Suprapubic skin (tissue), 4 donors: ENCODE measurements at regions not wholly inside any gene's neighbourhood (a gene's known extent, or its start where the extent isn't known, plus 50 kb on each side); places are given as distances from the start of the nearest gene placed in this dataset.
A peak's percentile ranks its signal among the peaks of the same experiment; 100 is the strongest.

Experiments
- DNase-seq, 2 donors: peaks; one replicate each; pipeline ENCODE4 v3.0.0-alpha.2; 2019; ENCODE audit warnings: low spot score in 2 of 2
- H3K27ac ChIP-seq: fragments of 200-600 bp; sonication (generic); one replicate; pipeline ENCODE4 v1.5.1; 2019
- H3K27me3 ChIP-seq: fragments of 200-600 bp; sonication (generic); one replicate; pipeline ENCODE4 v1.5.1; 2019
- H3K36me3 ChIP-seq: fragments of 200-600 bp; sonication (generic); one replicate; pipeline ENCODE4 v1.5.1; 2019
- H3K4me1 ChIP-seq: fragments of 200-600 bp; sonication (generic); one replicate; pipeline ENCODE4 v1.5.1; 2019
- H3K4me3 ChIP-seq: fragments of 200-600 bp; sonication (generic); one replicate; pipeline ENCODE4 v1.5.1; 2019; ENCODE audit warnings: mild to moderate bottlenecking
- H3K9me3 ChIP-seq: fragments of 200-600 bp; sonication (generic); one replicate; pipeline ENCODE4 v1.5.1; 2019
- CTCF ChIP-seq, 2 donors: fragments of 200-600 bp in 1 of 2; fragments of 450-650 bp in 1 of 2; sonication (generic) in 1 of 2; IDR thresholded peaks; one replicate each; pipeline ENCODE4 v1.5.1; 2016 to 2019; ENCODE audit warnings: antibody characterized with exemption in 2 of 2, mild to moderate bottlenecking in 1 of 2, moderate library complexity in 1 of 2
- EP300 ChIP-seq: sonication (generic); formaldehyde crosslinking; IDR thresholded peaks from one replicate; pipeline ENCODE4 v1.6.1; 2017; ENCODE audit warnings: antibody characterized with exemption
- POLR2A ChIP-seq, 2 donors: fragments of 450-650 bp; IDR thresholded peaks; one replicate each; pipeline ENCODE4 v1.6.1; 2017; ENCODE audit warnings: antibody characterized with exemption in 2 of 2, mild to moderate bottlenecking in 2 of 2, moderate library complexity in 2 of 2
- POLR2AphosphoS5 ChIP-seq, 3 donors: sonication (generic); formaldehyde crosslinking; IDR thresholded peaks; one replicate each; pipeline ENCODE4 v1.6.1; 2017; ENCODE audit warnings: antibody characterized with exemption in 3 of 3
- WGBS: methylation state at CpG from one replicate; pipeline ENCODE4 v1.1.5; 2018; 5-methylcytosine and 5-hydroxymethylcytosine counted together

DNA sequence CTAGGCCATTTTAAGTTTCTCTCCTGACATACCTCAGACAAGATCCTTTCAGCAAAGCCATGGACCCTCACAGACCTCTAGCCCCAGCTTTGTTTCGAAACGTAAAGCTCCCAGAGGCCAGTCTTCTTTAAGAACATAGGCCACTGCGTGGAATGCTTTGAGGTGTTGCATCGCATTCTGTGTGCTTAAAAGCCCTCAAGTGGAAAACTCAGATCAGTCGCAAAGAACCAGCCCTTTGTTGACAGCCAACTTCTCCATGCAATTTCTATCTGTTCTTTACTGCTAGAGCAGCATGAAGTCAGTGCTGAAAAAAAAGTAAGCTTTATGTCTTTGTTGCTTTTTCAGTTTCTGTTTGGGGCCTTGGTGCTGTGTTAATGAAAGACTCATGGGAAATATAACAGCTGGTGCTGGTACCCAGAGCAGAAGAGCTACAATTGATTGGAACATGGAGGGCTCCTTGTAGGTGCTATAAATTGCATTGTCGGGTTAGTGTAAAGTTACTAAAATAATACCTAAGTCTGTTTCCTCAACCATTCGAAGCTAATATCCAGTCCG is 142.6 kb downstream of the MAP3K7 start:
- H3K27me3 ChIP-seq = no peaks in the 10 kb centered on the region
- H3K27ac ChIP-seq = no peak overlapping the region
- DNase-seq = no peak
- no peak overlapping the region for H3K4me3 ChIP-seq
- 78% methylated on average over 8 of the region's 8 CpGs for WGBS
- no peaks in the 10 kb centered on the region for H3K36me3 ChIP-seq
- H3K9me3 ChIP-seq = no peaks in the 10 kb centered on the region
- no peaks in the 10 kb centered on the region for H3K4me1 ChIP-seq
- TF ChIP-seq POLR2AphosphoS5 (IDR thresholded peaks at IDR 0.05) = no peak

- Histone ChIP-seq H3K27me3 (no peaks in the 10 kb centered on the region), H3K9me3 (no peaks in the 10 kb centered on the region), H3K27ac (no peak overlapping the region), H3K4me3 (no peak overlapping the region), H3K4me1 (no peaks in the 10 kb centered on the region), H3K36me3 (no peaks in the 10 kb centered on the region)
- no peak for DNase-seq
- TF ChIP-seq EP300 (no peak), POLR2A (IDR thresholded peaks at IDR 0.05) (no peak), CTCF (IDR thresholded peaks at IDR 0.05) (no peak), POLR2AphosphoS5 (IDR thresholded peaks at IDR 0.05) (no peak)
- 69% methylated on average over 1 of the region's 1 CpG for whole genome bisulfite sequencing
Measured at GRCh38 chr6:90442366-90442765, 144.5 kb downstream of the MAP3K7 start.

- WGBS = 82% methylated on average over 8 of the region's 8 CpGs
- no peak for DNase-seq
- Histone ChIP-seq H3K36me3 (no peaks in the 10 kb centered on the region), H3K4me1 (peaks cover 4% of the 10 kb centered on the region), H3K4me3 (no peak overlapping the region), H3K27me3 (no peaks in the 10 kb centered on the region), H3K27ac (no peak overlapping the region), H3K9me3 (no peaks in the 10 kb centered on the region)
- TF ChIP-seq POLR2A (IDR thresholded peaks at IDR 0.05) (no peak), CTCF (IDR thresholded peaks at IDR 0.05) (no peak), EP300 (no peak), POLR2AphosphoS5 (IDR thresholded peaks at IDR 0.05) (no peak)
Measured at GRCh38 chr6:90440586-90441283, 144.1 kb upstream of the BACH2 start.

DNA sequence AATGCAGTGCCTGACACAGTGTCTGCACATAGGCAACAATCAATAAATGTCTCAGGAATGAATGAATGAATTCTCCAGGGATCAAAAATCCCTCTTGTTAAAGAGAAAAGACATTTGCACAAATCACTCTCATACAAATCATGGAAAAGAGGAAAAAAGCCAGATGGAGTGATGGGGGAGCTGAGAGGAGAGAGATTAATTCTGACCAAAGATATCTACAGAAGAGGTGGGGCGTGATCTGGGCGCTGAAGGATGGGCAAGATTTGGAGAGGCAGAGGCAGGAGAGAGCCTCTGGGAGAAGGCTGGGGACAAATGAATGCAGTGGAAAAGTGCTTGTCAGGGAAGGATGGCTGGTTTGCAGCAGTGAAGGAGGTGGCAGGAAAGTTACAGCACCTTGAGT is 142.9 kb upstream of the BACH2 start:
- H3K4me1 ChIP-seq = peaks cover 4% of the 10 kb centered on the region
- no peak overlapping the region for H3K4me3 ChIP-seq
- TF ChIP-seq EP300 (no peak), CTCF (IDR thresholded peaks at IDR 0.05) (no peak), POLR2A (IDR thresholded peaks at IDR 0.05) (no peak), POLR2AphosphoS5 (IDR thresholded peaks at IDR 0.05) (no peak)
- WGBS = 94% methylated on average over 2 of the region's 2 CpGs
- H3K36me3 ChIP-seq = no peaks in the 10 kb centered on the region
- H3K27me3 ChIP-seq = no peaks in the 10 kb centered on the region
- H3K9me3 ChIP-seq = no peaks in the 10 kb centered on the region
- H3K27ac ChIP-seq = no peak overlapping the region
- DNase-seq = no peak

- TF ChIP-seq POLR2A (IDR thresholded peaks at IDR 0.05) (no peak), CTCF (IDR thresholded peaks at IDR 0.05) (no peak), EP300 (no peak), POLR2AphosphoS5 (IDR thresholded peaks at IDR 0.05) (no peak)
- H3K4me1 ChIP-seq = peaks cover 4% of the 10 kb centered on the region
- DNase-seq = no peak
- H3K36me3 ChIP-seq = no peaks in the 10 kb centered on the region
- no peaks in the 10 kb centered on the region for H3K9me3 ChIP-seq
- WGBS = 41% methylated on average over 1 of the region's 1 CpG
- H3K27ac ChIP-seq = peak overlapping the region; percentile 4
- H3K4me3 ChIP-seq = no peak overlapping the region
- H3K27me3 ChIP-seq = no peaks in the 10 kb centered on the region
Measured at GRCh38 chr6:90436403-90436802, 139.8 kb upstream of the BACH2 start.
